Left lung (tissue), 4 donors: ENCODE measurements at regions not wholly inside any gene's neighbourhood (a gene's known extent, or its start where the extent isn't known, plus 50 kb on each side); places are given as distances from the start of the nearest gene placed in this dataset.

ENCODE experiments used
- ATAC-seq: fragments of 200-7000 bp; cut with Tn5 transposase; one replicate; pipeline ENCODE4 v1.9.1; 2020; ENCODE audit warnings: moderate library complexity
- DNase-seq, 4 donors: peaks; one replicate each; pipeline ENCODE4 v3.0.0-alpha.2; 2013 to 2020
- H3K27ac ChIP-seq, 2 donors: fragments of 200-600 bp; sonication (generic) in 1 of 2; one replicate each; pipeline versions ENCODE4 v1.5.0 to v1.8.0; 2020 to 2021
- H3K27me3 ChIP-seq, 2 donors: fragments of 200-600 bp; sonication (generic) in 1 of 2; one replicate each; pipeline versions ENCODE4 v1.5.0 to v1.8.0; 2020 to 2021
- H3K36me3 ChIP-seq, 2 donors: fragments of 200-600 bp; sonication (generic) in 1 of 2; one replicate each; pipeline versions ENCODE4 v1.5.0 to v1.8.0; 2020 to 2021
- H3K4me1 ChIP-seq, 2 donors: fragments of 200-600 bp; one replicate each; pipeline ENCODE4 v1.8.0; 2021
- H3K4me3 ChIP-seq, 2 donors: fragments of 200-600 bp; sonication (generic) in 1 of 2; one replicate each; pipeline versions ENCODE4 v1.5.0 to v1.8.0; 2020 to 2021; ENCODE audit warnings: mild to moderate bottlenecking in 1 of 2
- H3K9me3 ChIP-seq, 2 donors: fragments of 200-600 bp; sonication (generic) in 1 of 2; one replicate each; pipeline versions ENCODE4 v1.5.0 to v1.8.0; 2020 to 2021
- intact Hi-C, 2 donors: fragments of 100-400 bp; cut with DNase I; formaldehyde crosslinking; loops; one replicate each; pipeline versions ENCODE4 v1.11.2 to v1.14.2; 2022
- TF ChIP-seq, protein P1 (sequence below), 2 donors: fragments of 200-600 bp; sonication (generic) in 1 of 2; IDR thresholded peaks; one replicate each; pipeline versions ENCODE4 v1.5.0 to v1.8.0; 2021; ENCODE audit warnings: antibody characterized with exemption in 2 of 2
- donor health status: DM: no; HTN: yes; CAD: no.
- donor health status: DM: no; HTN: no; CAD: no.

DNA sequence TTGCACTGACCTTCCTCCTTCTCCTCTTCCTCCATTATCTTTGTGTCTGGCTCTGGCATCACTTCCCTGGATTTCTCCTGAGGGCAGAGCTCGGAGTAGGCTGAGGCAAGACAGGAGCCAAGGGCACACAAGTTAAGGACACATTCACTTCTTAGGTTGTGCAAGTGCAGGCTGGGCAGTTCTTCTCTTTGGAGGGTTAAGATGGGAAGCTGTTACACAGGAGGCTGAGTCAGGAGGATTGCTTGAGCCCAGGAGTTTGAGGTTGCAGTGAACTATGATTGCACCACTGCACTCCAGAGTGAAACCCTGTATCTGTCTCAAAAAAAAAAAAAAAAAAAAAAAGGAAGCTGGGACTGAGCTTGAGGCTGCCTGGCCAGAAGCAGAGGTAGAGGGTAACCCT is 176.2 kb upstream of the ANKRD28 start:
- no peak for ATAC-seq
- H3K9me3 ChIP-seq, result no peaks in the 10 kb centered on the region
- H3K27me3 ChIP-seq, result no peaks in the 10 kb centered on the region
- H3K27ac ChIP-seq, result no peak overlapping the region
- no peak overlapping the region for H3K4me3 ChIP-seq
- no peaks in the 10 kb centered on the region for H3K4me1 ChIP-seq
- no peak for DNase-seq
- H3K36me3 ChIP-seq, result no peaks in the 10 kb centered on the region
- intact Hi-C loops, result no loop called here
- TF ChIP-seq, protein P1, sequence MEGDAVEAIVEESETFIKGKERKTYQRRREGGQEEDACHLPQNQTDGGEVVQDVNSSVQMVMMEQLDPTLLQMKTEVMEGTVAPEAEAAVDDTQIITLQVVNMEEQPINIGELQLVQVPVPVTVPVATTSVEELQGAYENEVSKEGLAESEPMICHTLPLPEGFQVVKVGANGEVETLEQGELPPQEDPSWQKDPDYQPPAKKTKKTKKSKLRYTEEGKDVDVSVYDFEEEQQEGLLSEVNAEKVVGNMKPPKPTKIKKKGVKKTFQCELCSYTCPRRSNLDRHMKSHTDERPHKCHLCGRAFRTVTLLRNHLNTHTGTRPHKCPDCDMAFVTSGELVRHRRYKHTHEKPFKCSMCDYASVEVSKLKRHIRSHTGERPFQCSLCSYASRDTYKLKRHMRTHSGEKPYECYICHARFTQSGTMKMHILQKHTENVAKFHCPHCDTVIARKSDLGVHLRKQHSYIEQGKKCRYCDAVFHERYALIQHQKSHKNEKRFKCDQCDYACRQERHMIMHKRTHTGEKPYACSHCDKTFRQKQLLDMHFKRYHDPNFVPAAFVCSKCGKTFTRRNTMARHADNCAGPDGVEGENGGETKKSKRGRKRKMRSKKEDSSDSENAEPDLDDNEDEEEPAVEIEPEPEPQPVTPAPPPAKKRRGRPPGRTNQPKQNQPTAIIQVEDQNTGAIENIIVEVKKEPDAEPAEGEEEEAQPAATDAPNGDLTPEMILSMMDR (IDR thresholded peaks at IDR 0.05), result no peak

DNA sequence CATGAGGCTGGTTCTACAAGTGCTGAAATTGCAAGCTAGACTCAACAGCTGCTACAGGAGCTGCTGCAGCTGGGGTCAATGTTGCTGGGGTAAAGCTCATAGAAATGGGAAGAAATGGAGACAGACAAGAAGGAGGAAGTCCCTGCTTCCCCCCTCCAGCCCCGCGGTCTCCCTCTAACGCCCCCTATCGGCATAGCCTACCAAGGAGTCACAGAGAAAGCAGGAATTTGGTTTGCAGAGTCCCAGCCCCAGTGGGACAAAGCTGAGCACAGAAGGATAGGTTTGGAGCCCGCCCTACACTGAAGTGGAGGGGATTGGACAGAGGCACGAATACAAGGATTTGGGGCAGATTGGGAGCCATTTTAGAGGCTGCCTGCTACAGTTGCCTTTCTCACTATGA is 176.9 kb upstream of the ANKRD28 start:
- ATAC-seq, result peak; percentile 27
- DNase-seq, result no peak
- intact Hi-C loops, result no loop called here

GRCh38 chr3:15976524-15976923 is 178.7 kb upstream of the ANKRD28 start:
- TF ChIP-seq, protein P1 (IDR thresholded peaks at IDR 0.05), result no peak
- Histone ChIP-seq H3K27me3 (no peaks in the 10 kb centered on the region), H3K4me1 (no peaks in the 10 kb centered on the region), H3K9me3 (peaks cover 0 to 5% of the 10 kb centered on the region in 2 donors), H3K36me3 (no peaks in the 10 kb centered on the region), H3K4me3 (no peak overlapping the region), H3K27ac (no peak overlapping the region)
- intact Hi-C loops, result no loop called here
- peak; percentile 47 for ATAC-seq
- no peak for DNase-seq

More for the DNA sequence above, 176.9 kb upstream of the ANKRD28 start:
- H3K27ac ChIP-seq, result no peak overlapping the region
- peaks cover 0 to 5% of the 10 kb centered on the region in 2 donors for H3K9me3 ChIP-seq
- no peaks in the 10 kb centered on the region for H3K27me3 ChIP-seq
- H3K4me1 ChIP-seq, result no peaks in the 10 kb centered on the region
- TF ChIP-seq, protein P1 (IDR thresholded peaks at IDR 0.05), result no peak
- no peak overlapping the region for H3K4me3 ChIP-seq
- no peaks in the 10 kb centered on the region for H3K36me3 ChIP-seq

DNA sequence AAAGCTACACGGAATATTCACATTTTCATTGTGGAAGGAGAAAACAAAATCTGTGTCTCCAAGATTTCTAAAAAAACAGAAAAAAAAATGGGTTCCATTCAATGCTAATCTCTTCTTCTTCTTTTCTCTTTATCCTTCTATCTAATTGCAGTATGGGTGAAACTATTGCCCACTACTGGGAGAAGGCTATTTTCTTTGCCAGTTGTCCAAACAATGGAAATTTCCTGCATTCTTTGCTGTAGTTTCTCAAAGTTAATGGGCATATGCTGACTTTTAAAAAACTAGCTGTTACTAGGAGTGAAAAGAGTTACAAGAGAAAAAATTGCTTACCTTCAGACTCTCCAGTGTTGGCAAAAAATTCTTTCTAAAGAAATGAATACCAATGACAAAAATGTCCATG is 179.3 kb upstream of the ANKRD28 start:
- TF ChIP-seq, protein P1 (IDR thresholded peaks at IDR 0.05), result no peak
- Histone ChIP-seq H3K9me3 (peaks cover 0 to 5% of the 10 kb centered on the region in 2 donors), H3K4me3 (no peak overlapping the region), H3K27me3 (no peaks in the 10 kb centered on the region), H3K4me1 (no peaks in the 10 kb centered on the region), H3K36me3 (no peaks in the 10 kb centered on the region), H3K27ac (no peak overlapping the region)
- intact Hi-C loops, result no loop called here
- ATAC-seq (no peak), DNase-seq (no peak)

- intact Hi-C loops, result no loop called here
- H3K27ac ChIP-seq, result no peak overlapping the region
- TF ChIP-seq, protein P1 (IDR thresholded peaks at IDR 0.05), result no peak
- DNase-seq (no peak), ATAC-seq (no peak)
- peaks cover 0 to 5% of the 10 kb centered on the region in 2 donors for H3K9me3 ChIP-seq
- H3K36me3 ChIP-seq, result no peaks in the 10 kb centered on the region
- no peak overlapping the region for H3K4me3 ChIP-seq
- no peaks in the 10 kb centered on the region for H3K4me1 ChIP-seq
- H3K27me3 ChIP-seq, result no peaks in the 10 kb centered on the region
Measured at GRCh38 chr3:15977598-15978232, 179.9 kb upstream of the ANKRD28 start.
